CD14-positive monocyte (primary cell): ENCODE measurements at regions not wholly inside any gene's neighbourhood (a gene's known extent, or its start where the extent isn't known, plus 50 kb on each side); places are given as distances from the start of the nearest gene placed in this dataset.

Source experiments
- DNase-seq, 3 donors: peaks; one replicate each; pipeline ENCODE4 v3.0.0-alpha.2; 2011 to 2022
- H2AFZ ChIP-seq: 2 replicates; pipeline ENCODE4 v1.6.0; 2012; ENCODE audit warnings: mild to moderate bottlenecking, low read depth, low read length, inconsistent platforms; ENCODE audit not compliant: insufficient read depth, poor library complexity, severe bottlenecking
- H3K27ac ChIP-seq, 2 donors: 1 replicate in 1 of 2; 2 replicates in 1 of 2; pipeline ENCODE4 v1.5.1; 2012 to 2013; ENCODE audit warnings: low read length in 2 of 2, control low read depth in 1 of 2, inconsistent platforms in 1 of 2, low read depth in 1 of 2, mild to moderate bottlenecking in 1 of 2
- H3K27me3 ChIP-seq, 2 donors: one replicate each; pipeline versions ENCODE4 v1.6.0 to v1.6.1; 2011 to 2013; ENCODE audit warnings: low read length in 2 of 2; ENCODE audit not compliant: control insufficient read depth in 2 of 2, insufficient read depth in 2 of 2
- H3K36me3 ChIP-seq, 2 donors: replicated peaks in 1 of 2; 1 replicate in 1 of 2; 2 replicates in 1 of 2; pipeline versions ENCODE4 v1.5.1 to v1.6.1; 2012 to 2013; ENCODE audit warnings: low read length in 2 of 2, control low read depth in 1 of 2, inconsistent platforms in 1 of 2, mild to moderate bottlenecking in 1 of 2; ENCODE audit not compliant: insufficient read depth in 2 of 2, control insufficient read depth in 1 of 2
- H3K4me1 ChIP-seq, 2 donors: 1 replicate in 1 of 2; 2 replicates in 1 of 2; pipeline versions ENCODE4 v1.5.1 to v1.6.1; 2012 to 2013; ENCODE audit warnings: low read length in 2 of 2, control low read depth in 1 of 2, inconsistent platforms in 1 of 2, mild to moderate bottlenecking in 1 of 2, moderate library complexity in 1 of 2; ENCODE audit not compliant: insufficient read depth in 2 of 2, control insufficient read depth in 1 of 2
- H3K4me2 ChIP-seq: replicated peaks from 2 replicates; pipeline ENCODE3; 2012; ENCODE audit warnings: low read length, moderate library complexity, mild to moderate bottlenecking; ENCODE audit not compliant: poor library complexity, severe bottlenecking; ENCODE audit errors: extremely low read depth
- H3K4me3 ChIP-seq, 3 experiments: fragments of 200-600 bp in 1 of 3; sonication (generic) in 1 of 3; replicated peaks in 1 of 3; 1 replicate in 2 of 3; 2 replicates in 1 of 3; pipeline ENCODE4 v1.5.1; 2011 to 2013; ENCODE audit warnings: low read length in 3 of 3, mild to moderate bottlenecking in 3 of 3, control low read depth in 2 of 3, low read depth in 2 of 3, inconsistent platforms in 1 of 3, moderate library complexity in 1 of 3
- H3K79me2 ChIP-seq: 2 replicates; pipeline ENCODE4 v1.6.0; 2012; ENCODE audit warnings: mild to moderate bottlenecking, control low read depth, inconsistent platforms, low read length, moderate library complexity; ENCODE audit not compliant: insufficient read depth
- H3K9ac ChIP-seq: 2 replicates; pipeline ENCODE4 v1.6.0; 2017; ENCODE audit warnings: low read length, mild to moderate bottlenecking; ENCODE audit not compliant: insufficient read depth, poor library complexity, severe bottlenecking
- H3K9me3 ChIP-seq, 2 donors: replicated peaks in 1 of 2; 1 replicate in 1 of 2; 2 replicates in 1 of 2; pipeline versions ENCODE4 v1.5.1 to v1.6.1; 2012 to 2013; ENCODE audit warnings: low read length in 2 of 2, control low read depth in 1 of 2; ENCODE audit not compliant: control insufficient read depth in 1 of 2, insufficient read depth in 1 of 2
- H4K20me1 ChIP-seq: 2 replicates; pipeline ENCODE4 v1.6.0; 2012; ENCODE audit warnings: mild to moderate bottlenecking, low read length, control low read depth, moderate library complexity; ENCODE audit not compliant: insufficient read depth
- H3K27ac Mint-ChIP-seq, 7 donors: one replicate each; pipeline ENCODE4 v1.8.0; 2020; ENCODE audit warnings: mild to moderate bottlenecking in 7 of 7, mixed read lengths in 7 of 7, moderate library complexity in 6 of 7, inconsistent platforms in 2 of 7
- H3K27me3 Mint-ChIP-seq, 3 donors: one replicate each; pipeline ENCODE4 v1.8.0; 2021 to 2022; ENCODE audit warnings: low read depth in 3 of 3, mild to moderate bottlenecking in 3 of 3, mixed read lengths in 3 of 3, moderate library complexity in 3 of 3, inconsistent platforms in 1 of 3
- H3K36me3 Mint-ChIP-seq, 2 donors: one replicate each; pipeline ENCODE4 v1.8.0; 2020; ENCODE audit warnings: mixed read lengths in 2 of 2, inconsistent platforms in 1 of 2, mild to moderate bottlenecking in 1 of 2
- H3K4me1 Mint-ChIP-seq: one replicate; pipeline ENCODE4 v1.8.0; 2020; ENCODE audit warnings: mild to moderate bottlenecking, mixed read lengths
- H3K4me3 Mint-ChIP-seq, 2 donors: one replicate each; pipeline ENCODE4 v1.8.0; 2020; ENCODE audit warnings: mild to moderate bottlenecking in 2 of 2, mixed read lengths in 2 of 2, moderate library complexity in 1 of 2
- H3K9me3 Mint-ChIP-seq, 7 donors: one replicate each; pipeline ENCODE4 v1.8.0; 2020 to 2022; ENCODE audit warnings: mixed read lengths in 7 of 7, mild to moderate bottlenecking in 6 of 7, moderate library complexity in 6 of 7, inconsistent platforms in 2 of 7
- CTCF ChIP-seq: fragments of 200-600 bp; IDR thresholded peaks from one replicate; pipeline ENCODE4 v1.8.0; 2022; ENCODE audit warnings: antibody characterized with exemption, mild to moderate bottlenecking
- WGBS: methylation state at CpG from one replicate; pipeline ENCODE4 v1.1.5; 2013; ENCODE audit warnings: missing lambda C conversion rate; ENCODE audit not compliant: insufficient coverage; 5-methylcytosine and 5-hydroxymethylcytosine counted together
- intact Hi-C, 2 donors: fragments of 100-400 bp; cut with micrococcal nuclease; formaldehyde crosslinking; loops; one replicate each; pipeline versions ENCODE4 v1.15.0 to v1.15.1; 2023

GRCh38 chr11:109798521-109798920 is 294.7 kb upstream of the ZC3H12C start:
- H2AFZ ChIP-seq = no peak overlapping the region
- H3K4me3 ChIP-seq = no peak overlapping the region
- no peaks in the 10 kb centered on the region for H3K4me1 ChIP-seq
- peaks cover 0 to 2% (median 0%) of the 10 kb centered on the region in 7 donors for H3K9me3 Mint-ChIP-seq
- no peak overlapping the region for H3K9ac ChIP-seq
- no peak overlapping the region for H3K4me2 ChIP-seq
- no peaks in the 10 kb centered on the region for H3K36me3 ChIP-seq
- DNase-seq = no peak
- no peaks in the 10 kb centered on the region for H3K36me3 Mint-ChIP-seq
- no peak overlapping the region for H3K4me3 Mint-ChIP-seq
- H4K20me1 ChIP-seq = no peaks in the 10 kb centered on the region
- TF ChIP-seq CTCF = no peak
- H3K79me2 ChIP-seq = no peaks in the 10 kb centered on the region
- no peaks in the 10 kb centered on the region for H3K9me3 ChIP-seq
- no peaks in the 10 kb centered on the region for H3K27me3 ChIP-seq
- WGBS = no CpG with 5 or more reads among the region's 1 CpG
- no peaks in the 10 kb centered on the region for H3K4me1 Mint-ChIP-seq
- H3K27me3 Mint-ChIP-seq = no peaks in the 10 kb centered on the region
- intact Hi-C loops = no loop called here
- H3K27ac ChIP-seq = no peak overlapping the region
- no peak overlapping the region for H3K27ac Mint-ChIP-seq

GRCh38 chr11:109799604-109800003 is 293.6 kb upstream of the ZC3H12C start:
- Histone ChIP-seq H3K4me2 (no peak overlapping the region), H3K4me3 (no peak overlapping the region), H3K36me3 (no peaks in the 10 kb centered on the region), H3K27me3 (no peaks in the 10 kb centered on the region), H2AFZ (no peak overlapping the region), H3K79me2 (no peaks in the 10 kb centered on the region), H4K20me1 (no peaks in the 10 kb centered on the region), H3K9me3 (peaks cover 0 to 3% of the 10 kb centered on the region in 2 donors), H3K27ac (no peak overlapping the region), H3K9ac (no peak overlapping the region), H3K4me1 (no peaks in the 10 kb centered on the region)
- intact Hi-C loops = no loop called here
- DNase-seq = no peak
- Mint-ChIP-seq H3K4me3 (no peak overlapping the region), H3K36me3 (no peaks in the 10 kb centered on the region), H3K4me1 (no peaks in the 10 kb centered on the region), H3K9me3 (peaks cover 0 to 6% (median 0%) of the 10 kb centered on the region in 7 donors), H3K27ac (no peak overlapping the region), H3K27me3 (no peaks in the 10 kb centered on the region)
- WGBS = no CpG with 5 or more reads among the region's 2 CpGs
- no peak for TF ChIP-seq CTCF
